ENCODE measurements at regions not wholly inside any gene's neighbourhood (a gene's known extent, or its start where the extent isn't known, plus 50 kb on each side); places are given as distances from the start of the nearest gene placed in this dataset.

GRCh38 chr3:174619239-174619638 lies 239.9 kb upstream of the NAALADL2 start:
- DNase-seq (ENCODE audit: low read depth in 1 of 2, low spot score in 2 of 2) = no peak
- H3K14ac ChIP-seq (ENCODE audit: insufficient read length) = no peak overlapping the region
- no peak overlapping the region for H2BK5ac ChIP-seq (ENCODE audit: low read depth, low read length)
- no peaks in the 10 kb centered on the region for H3K27me3 ChIP-seq (replicated peaks in 1 of 4; ENCODE audit: control insufficient read depth in 3 of 4, extremely low read depth in 1 of 4, insufficient read depth in 3 of 4, low read length in 3 of 4)
- no peak overlapping the region for H2AFZ ChIP-seq (ENCODE audit: low read length)
- H3K4me3 ChIP-seq (ENCODE audit: extremely low read depth in 1 of 4, insufficient read depth in 2 of 4, low read depth in 3 of 4, low read length in 4 of 4) = no peak overlapping the region
- no peak overlapping the region for H3K4me2 ChIP-seq (ENCODE audit: insufficient read depth in 1 of 2, low read depth in 2 of 2, low read length in 2 of 2)
- no peaks in the 10 kb centered on the region for H3K23me2 ChIP-seq (ENCODE audit: low read depth, low read length)
- H3K23ac ChIP-seq (ENCODE audit: insufficient read length) = no peak overlapping the region
- no peak overlapping the region for H2BK12ac ChIP-seq (ENCODE audit: low read depth, low read length)
- no peak overlapping the region for H4K5ac ChIP-seq (ENCODE audit: insufficient read length, low read depth, low read length)
- H2BK20ac ChIP-seq (ENCODE audit: low read length) = no peak overlapping the region
- H2BK120ac ChIP-seq (replicated peaks; ENCODE audit: low read depth, low read length) = no peak overlapping the region
- H2AK5ac ChIP-seq (ENCODE audit: low read depth, low read length) = no peak overlapping the region
- no peak overlapping the region for H4K91ac ChIP-seq (replicated peaks; ENCODE audit: insufficient read length, low read length)
- H3K36me3 ChIP-seq (ENCODE audit: control insufficient read depth in 2 of 4, insufficient read depth in 4 of 4, low read length in 3 of 4) = no peaks in the 10 kb centered on the region
- no peak overlapping the region for H3K56ac ChIP-seq (replicated peaks; ENCODE audit: insufficient read length, low read depth, low read length)
- H3K79me1 ChIP-seq (ENCODE audit: low read depth, low read length) = no peaks in the 10 kb centered on the region
- no peak overlapping the region for H4K8ac ChIP-seq (ENCODE audit: extremely low read depth, insufficient read depth, low read length)
- no peak overlapping the region for H3K18ac ChIP-seq (ENCODE audit: extremely low read depth, low read length)
- H3K4me1 ChIP-seq (replicated peaks in 1 of 4; ENCODE audit: control insufficient read depth in 3 of 4, insufficient read depth in 4 of 4, low read length in 3 of 4) = no peaks in the 10 kb centered on the region
- no peak overlapping the region for H3K27ac ChIP-seq (ENCODE audit: low read depth, low read length)
- H3K9ac ChIP-seq (replicated peaks in 1 of 4; ENCODE audit: extremely low read depth in 1 of 4, low read depth in 3 of 4, low read length in 3 of 4) = peak overlapping the region in 1 of 4 experiments; percentile 49; a peak in 1 of 7 replicates
- H3K4ac ChIP-seq (replicated peaks; ENCODE audit: insufficient read length, low read depth, low read length) = peak overlapping the region; percentile 84
- no peaks in the 10 kb centered on the region for H4K20me1 ChIP-seq (replicated peaks in 1 of 2; ENCODE audit: control insufficient read depth in 1 of 2, insufficient read depth in 2 of 2, low read length in 2 of 2)
- POLR2A ChIA-PET (ENCODE audit: partially characterized antibody) = no interaction called here
- FAIRE-seq = no peak
- H3K9me3 ChIP-seq (ENCODE audit: insufficient read depth in 2 of 2, low read depth in 1 of 2, low read length in 1 of 2) = no peaks in the 10 kb centered on the region
- CTCF ChIA-PET (ENCODE audit: partially characterized antibody) = interaction anchor here (1.0 kb wide), 1 partner anchor 9 kb away, joined by 4 read pairs; no protein-coding TSS in a partner anchor
- no peaks in the 10 kb centered on the region for H3K79me2 ChIP-seq (ENCODE audit: control insufficient read depth in 1 of 2, insufficient read depth in 2 of 2, low read length in 2 of 2)
- H2BK15ac ChIP-seq (ENCODE audit: low read length) = no peak overlapping the region
- no peak for TF ChIP-seq MAFK (IDR thresholded peaks at IDR 0.05; ENCODE audit: low read depth, low read length)
- no peak for TF ChIP-seq TCF12 (IDR thresholded peaks at IDR 0.05; ENCODE audit: low read depth, low read length)
- no peak for TF ChIP-seq GABPA (IDR thresholded peaks at IDR 0.05; ENCODE audit: borderline replicate concordance, insufficient read depth, low read length)
- TF ChIP-seq KDM5A (IDR thresholded peaks at IDR 0.05; ENCODE audit: low read length) = no peak
- TF ChIP-seq SUZ12 (IDR thresholded peaks at IDR 0.05; ENCODE audit: low read length) = no peak
- TF ChIP-seq SIX5 (IDR thresholded peaks at IDR 0.05; ENCODE audit: low read depth, low read length) = no peak
- no peak for TF ChIP-seq SP1 (IDR thresholded peaks at IDR 0.05; ENCODE audit: low read depth, low read length)
- TF ChIP-seq KDM4A (IDR thresholded peaks at IDR 0.05; ENCODE audit: low read depth, low read length, severe bottlenecking) = no peak
- no peak for TF ChIP-seq HDAC2 (IDR thresholded peaks at IDR 0.05; ENCODE audit: borderline replicate concordance in 1 of 2, low read depth in 2 of 2, low read length in 2 of 2)
- no peak for TF ChIP-seq JUN (IDR thresholded peaks at IDR 0.05; ENCODE audit: low read depth, low read length)
- no peak for TF ChIP-seq USF2 (IDR thresholded peaks at IDR 0.05; ENCODE audit: low read length)
- TF ChIP-seq CHD2 (IDR thresholded peaks at IDR 0.05; ENCODE audit: low read length) = no peak
- TF ChIP-seq SAP30 (IDR thresholded peaks at IDR 0.05; ENCODE audit: insufficient read depth, insufficient replicate concordance, low read length) = no peak
- no peak for TF ChIP-seq RNF2 (IDR thresholded peaks at IDR 0.05; ENCODE audit: borderline replicate concordance, low read depth, low read length, missing control alignments, poor library complexity, severe bottlenecking)
